HG02981 (cell line): ENCODE measurements at regions not wholly inside any gene's neighbourhood (a gene's known extent, or its start where the extent isn't known, plus 50 kb on each side); places are given as distances from the start of the nearest gene placed in this dataset.

ENCODE experiments used
- ATAC-seq: cut with Tn5 transposase; IDR thresholded peaks from one replicate; pipeline ENCODE4 v1.9.1; 2021; ENCODE audit warnings: mild to moderate bottlenecking, moderate library complexity; ENCODE audit not compliant: unreplicated experiment

GRCh38 chr10:61100887-61101286, 156.9 kb upstream of the RHOBTB1 start:
- ATAC-seq, result no peak

- ATAC-seq, result no peak
Observed at GRCh38 chr10:61099756-61100155, 155.8 kb upstream of the RHOBTB1 start.

GRCh38 chr10:61098966-61099365, 155.0 kb upstream of the RHOBTB1 start:
- ATAC-seq, result no peak

DNA sequence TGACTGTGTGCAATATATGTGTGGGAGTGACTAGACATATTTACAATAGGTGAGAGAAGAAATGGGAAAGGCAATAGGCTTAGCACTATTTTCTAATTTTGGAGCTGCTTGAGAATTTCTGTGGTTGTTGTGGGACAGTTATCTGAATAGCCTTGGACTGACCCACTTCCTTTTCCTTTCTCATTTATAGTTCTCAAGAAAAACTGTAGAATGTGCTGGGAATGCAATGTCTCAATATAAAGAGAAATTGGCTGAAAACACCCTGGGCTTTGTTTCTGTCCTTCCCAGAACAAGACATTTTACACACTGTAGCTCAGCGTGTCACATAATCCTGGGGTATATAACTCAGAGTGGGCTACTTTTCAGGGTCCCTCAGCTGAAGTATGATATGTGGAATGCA, 153.0 kb upstream of the RHOBTB1 start:
- no peak for ATAC-seq

DNA sequence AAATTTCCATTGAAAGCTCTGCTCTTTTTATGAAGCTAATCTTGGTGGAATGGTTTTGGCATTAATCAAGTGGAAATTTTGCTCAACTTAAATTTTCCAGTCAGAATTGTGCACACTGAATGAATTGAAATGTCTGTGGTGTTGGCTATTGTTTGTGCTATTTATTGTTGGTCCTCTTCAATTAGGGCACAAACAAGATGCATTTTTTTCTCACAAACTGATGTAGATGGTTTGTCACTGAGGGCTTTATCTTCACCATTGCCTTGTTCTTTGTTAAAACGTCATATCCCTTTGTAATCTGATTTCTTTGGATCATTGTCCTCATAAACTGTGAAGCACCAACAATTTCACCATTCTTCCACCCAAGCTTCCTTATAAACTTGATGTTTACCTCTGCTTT, 152.1 kb upstream of the RHOBTB1 start:
- no peak for ATAC-seq

DNA sequence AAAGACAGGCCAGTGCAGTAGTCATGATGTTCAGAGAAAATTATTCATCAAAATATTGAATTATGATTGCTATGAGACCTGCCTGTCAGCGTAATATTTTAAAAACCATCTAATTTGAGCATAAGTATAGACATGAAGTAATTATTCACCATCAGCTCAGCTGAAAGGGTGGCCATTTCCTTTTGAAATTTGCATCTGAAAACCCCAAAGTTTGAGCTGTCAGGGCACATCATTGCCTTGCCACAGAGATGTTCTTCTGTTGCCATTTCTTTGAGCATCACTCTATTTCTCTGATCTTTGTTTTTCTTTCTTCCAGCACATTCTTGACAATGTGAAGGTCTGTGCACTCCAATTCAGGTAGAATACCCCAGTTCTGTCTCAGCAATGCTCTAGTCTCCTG, 147.5 kb upstream of the RHOBTB1 start:
- no peak for ATAC-seq

- ATAC-seq, result no peak
Observed at GRCh38 chr10:61089251-61089650, 145.3 kb upstream of the RHOBTB1 start.

- ATAC-seq, result no peak
Observed at GRCh38 chr10:61084493-61084892, 140.5 kb upstream of the RHOBTB1 start.

- ATAC-seq, result no peak
Observed at GRCh38 chr10:61081301-61081700, 137.3 kb upstream of the RHOBTB1 start.

DNA sequence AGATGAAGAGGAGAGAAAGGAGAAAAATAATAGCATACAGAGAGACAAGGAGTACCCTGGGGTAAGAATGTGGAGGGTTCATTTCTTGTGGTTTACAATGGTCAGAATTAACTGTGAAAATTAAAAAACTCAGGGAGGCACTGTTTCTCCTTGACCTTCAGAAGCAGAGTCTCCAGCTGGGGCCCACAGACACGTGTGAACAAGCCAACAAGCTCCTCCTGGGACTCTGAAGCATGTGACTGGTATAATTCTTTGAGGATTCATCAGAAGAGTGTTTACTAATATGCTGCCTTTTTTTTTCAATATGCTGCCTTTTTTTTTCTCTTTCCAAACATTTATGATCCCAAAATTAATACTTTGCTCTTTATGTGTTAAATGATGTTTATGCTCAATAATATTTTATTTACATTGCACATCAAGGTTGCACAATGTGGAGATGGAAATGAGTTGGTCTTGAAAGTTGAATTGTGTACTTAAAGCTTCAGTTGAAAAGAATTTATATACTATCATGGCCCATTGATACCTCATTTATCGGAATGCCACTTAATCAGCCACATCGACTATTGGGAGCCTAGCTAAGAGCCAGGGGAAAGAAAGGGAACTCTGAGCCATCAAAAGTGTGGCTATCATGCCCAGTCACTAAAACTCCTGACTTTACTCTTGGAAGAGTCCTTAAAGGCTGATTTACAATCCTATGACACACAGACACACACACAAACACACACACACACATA, 134.7 kb upstream of the RHOBTB1 start:
- no peak for ATAC-seq

DNA sequence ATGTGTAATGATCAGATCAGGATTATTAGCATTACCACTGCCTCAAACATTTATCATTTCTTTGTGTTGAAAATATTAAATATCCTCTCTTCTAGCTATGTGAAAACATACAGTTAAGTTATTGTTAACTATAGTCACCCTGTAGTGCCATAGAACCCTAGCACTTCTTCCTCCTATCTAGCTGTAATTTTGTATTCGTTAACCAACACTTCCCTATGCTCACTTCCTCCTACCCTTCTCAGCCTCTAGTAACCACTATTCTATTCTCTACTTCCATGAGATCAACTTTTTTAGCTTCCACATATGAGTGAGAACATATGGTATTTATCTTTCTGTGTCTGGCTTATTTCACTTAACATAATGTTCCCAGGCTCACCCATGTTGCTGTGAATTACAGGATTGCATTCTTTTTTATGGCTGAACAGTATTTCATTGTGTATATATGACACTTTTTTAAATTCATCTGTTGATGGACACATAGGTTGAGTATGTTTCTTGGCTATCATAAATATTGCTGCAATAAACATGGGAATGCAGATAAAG, 132.7 kb upstream of the RHOBTB1 start:
- ATAC-seq, result no peak

DNA sequence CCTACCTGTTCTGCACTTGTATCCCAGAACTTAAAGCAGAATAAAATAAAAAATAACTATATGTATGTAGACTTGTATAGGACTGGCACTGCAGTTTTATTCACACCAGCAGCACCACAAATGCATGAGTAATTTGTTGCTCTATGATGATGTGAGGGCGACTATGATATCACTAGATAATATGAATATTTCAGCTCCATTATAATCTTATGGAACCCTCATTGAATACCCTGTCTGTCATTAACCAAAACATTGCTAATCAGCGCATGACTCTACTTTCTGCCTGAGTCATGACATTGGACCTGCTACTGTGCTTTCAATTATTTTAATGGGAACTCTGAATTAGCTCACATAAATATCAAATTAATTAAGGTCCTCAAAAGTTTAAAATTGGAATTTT, 129.4 kb upstream of the RHOBTB1 start:
- no peak for ATAC-seq

DNA sequence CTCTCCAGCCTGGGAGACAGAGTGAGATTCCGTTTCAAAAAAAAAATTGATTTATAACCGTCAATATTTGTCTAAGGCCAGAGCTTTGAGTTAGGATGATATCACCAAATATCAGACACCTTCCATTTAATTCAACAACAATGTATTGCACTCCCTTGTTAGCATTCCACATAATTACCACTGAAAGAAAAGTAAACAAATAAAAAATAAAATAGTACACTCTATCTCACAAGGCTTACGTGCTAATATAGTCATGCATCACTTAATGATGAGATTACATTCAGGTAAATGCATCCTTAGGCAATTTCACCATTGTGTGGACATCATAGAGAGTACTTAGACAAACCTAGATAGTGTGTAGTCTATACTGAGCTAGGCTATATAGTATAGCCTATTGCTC, 127.6 kb upstream of the RHOBTB1 start:
- no peak for ATAC-seq

GRCh38 chr10:61068471-61068870, 124.5 kb upstream of the RHOBTB1 start:
- no peak for ATAC-seq

DNA sequence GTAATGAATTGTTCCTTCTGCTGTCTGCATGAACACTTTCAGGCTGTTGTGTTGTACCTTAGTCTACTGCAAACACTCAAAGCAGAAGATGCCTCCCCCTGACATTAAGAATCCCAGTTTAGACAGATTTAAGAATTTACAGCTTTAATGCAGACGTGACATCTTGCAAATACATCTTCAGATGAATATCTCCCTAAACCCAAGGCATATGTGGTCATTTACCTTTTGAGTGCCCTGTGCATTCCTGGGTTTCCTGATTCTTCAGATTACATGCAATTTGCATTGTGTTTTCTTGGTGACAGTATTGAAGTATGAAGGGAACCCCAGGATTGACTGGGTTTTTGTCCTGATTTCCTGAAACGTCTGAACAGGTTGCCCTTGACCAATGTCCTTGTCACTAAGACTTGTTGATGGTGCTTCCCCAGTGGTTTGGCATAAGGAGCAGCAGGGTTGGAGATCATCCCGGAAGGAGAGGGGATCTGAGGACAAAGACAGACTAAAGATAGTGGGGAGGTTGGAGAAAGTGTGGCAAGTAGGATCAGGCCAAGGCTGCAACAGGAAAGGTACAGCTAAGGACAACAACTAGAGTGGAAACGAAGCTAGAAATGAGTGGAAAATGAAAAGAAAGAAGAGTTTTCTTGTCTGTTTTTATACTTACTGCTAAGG, 123.8 kb upstream of the RHOBTB1 start:
- ATAC-seq, result no peak

- no peak for ATAC-seq
Observed at GRCh38 chr10:61066661-61067344, 122.8 kb upstream of the RHOBTB1 start.

DNA sequence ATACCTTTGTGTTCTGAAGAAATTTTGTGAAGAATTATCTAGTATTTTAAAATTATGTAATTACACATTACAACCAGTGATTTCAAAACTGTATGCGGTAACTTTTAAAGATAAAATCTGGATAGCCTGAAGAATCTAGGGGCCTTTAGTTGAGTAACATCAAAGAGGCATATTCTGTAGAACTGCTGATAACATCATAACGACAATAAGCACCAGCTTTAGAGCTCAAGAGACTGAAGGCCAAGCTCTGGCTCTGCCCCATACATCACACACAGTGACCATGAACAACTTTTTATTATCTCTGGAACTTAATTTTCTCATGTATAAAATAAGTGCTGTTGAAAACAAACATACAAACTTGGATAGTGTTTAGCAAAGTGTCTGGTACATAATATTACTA, 121.1 kb upstream of the RHOBTB1 start:
- ATAC-seq, result no peak

DNA sequence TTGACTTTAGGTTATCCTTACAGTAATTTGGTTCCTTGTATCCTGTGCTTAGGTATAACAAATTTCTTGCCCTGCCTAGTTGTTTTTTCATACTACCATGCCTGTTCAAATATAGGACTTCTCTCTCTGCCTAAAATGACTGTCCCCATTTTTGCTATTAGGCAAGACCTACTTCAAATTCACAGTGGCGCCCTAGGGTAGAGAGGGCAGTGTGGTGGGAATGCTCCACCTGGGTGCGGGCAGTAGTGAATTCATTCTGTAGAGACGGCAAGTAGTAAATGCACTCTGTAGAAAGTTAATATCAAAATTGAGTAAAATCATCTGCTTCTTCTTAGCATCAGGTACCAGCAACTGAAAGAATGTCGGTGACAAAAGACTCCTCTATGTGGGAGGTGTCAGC, 120.4 kb upstream of the RHOBTB1 start:
- no peak for ATAC-seq

DNA sequence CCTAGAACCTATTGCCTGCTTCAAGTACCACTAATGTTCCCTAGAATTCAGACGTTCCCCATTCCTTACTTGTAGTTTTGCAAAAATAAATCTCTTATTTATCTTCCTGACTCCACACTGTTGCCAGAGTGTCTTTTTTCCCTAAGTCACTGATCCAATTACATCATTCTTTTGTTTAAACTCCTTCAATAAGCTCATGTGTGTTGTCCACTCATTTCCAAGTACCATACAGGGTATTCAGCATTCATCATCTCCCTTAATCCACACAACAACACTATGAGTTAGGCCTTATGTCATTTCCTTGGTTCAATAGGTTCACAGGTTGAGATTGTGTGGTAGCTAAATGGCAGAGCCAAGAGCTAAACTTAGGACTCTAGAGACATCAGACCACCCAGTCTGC, 119.9 kb upstream of the RHOBTB1 start:
- ATAC-seq, result no peak

- no peak for ATAC-seq
Observed at GRCh38 chr10:61063034-61063433, 119.0 kb upstream of the RHOBTB1 start.

- ATAC-seq, result no peak
Observed at GRCh38 chr10:61061923-61062504, 118.0 kb upstream of the RHOBTB1 start.

DNA sequence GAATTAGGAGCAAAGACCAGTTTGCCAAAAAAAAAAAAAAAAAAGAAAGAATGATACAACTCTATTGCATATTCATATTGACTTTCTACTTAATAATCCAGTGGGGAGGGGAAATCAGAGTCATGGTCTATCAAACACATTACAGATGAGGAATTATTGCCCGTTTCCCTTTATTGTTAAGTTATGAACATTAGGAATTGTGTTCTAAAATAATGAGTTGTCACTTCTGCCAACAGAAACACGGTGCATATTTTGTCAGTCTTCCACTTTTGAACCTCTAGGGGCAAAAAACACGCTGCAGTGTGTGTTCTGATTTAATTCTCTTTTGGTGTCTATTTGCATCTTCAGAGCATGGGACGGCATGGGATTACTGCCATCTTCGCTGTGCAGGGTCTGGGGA, 115.7 kb upstream of the RHOBTB1 start:
- ATAC-seq, result no peak
